PC-3 (cell line): ENCODE measurements at regions not wholly inside any gene's neighbourhood (a gene's known extent, or its start where the extent isn't known, plus 50 kb on each side); places are given as distances from the start of the nearest gene placed in this dataset.

Experiments
- CTCF ChIP-seq: fragments of 300-600 bp; sonication (generic); conservative IDR thresholded peaks from 2 replicates; pipeline ENCODE4 v1.5.1; 2017; ENCODE audit warnings: antibody characterized with exemption, low read depth, mild to moderate bottlenecking, low read length
- EZH2 ChIP-seq: fragments of 300-600 bp; sonication (generic); IDR thresholded peaks from one replicate; pipeline ENCODE4 v1.6.1; 2017; ENCODE audit warnings: antibody characterized with exemption, mild to moderate bottlenecking, low read length; ENCODE audit not compliant: unreplicated experiment
- EZH2phosphoT487 ChIP-seq: fragments of 300-600 bp; sonication (generic); IDR thresholded peaks from 2 replicates; pipeline ENCODE4 v1.6.1; 2018; ENCODE audit warnings: mild to moderate bottlenecking, antibody characterized with exemption, low read length, borderline replicate concordance

GRCh38 chr1:82455342-82455741 lies 654.6 kb downstream of the ADGRL2 start:
- no peak for TF ChIP-seq CTCF
- no peak for TF ChIP-seq EZH2
- no peak for TF ChIP-seq EZH2phosphoT487
